GM12878 (cell line): ENCODE measurements at regions not wholly inside any gene's neighbourhood (a gene's known extent, or its start where the extent isn't known, plus 50 kb on each side); places are given as distances from the start of the nearest gene placed in this dataset.

Source experiments
- ATAC-seq: fragments of 200-7000 bp; cut with Tn5 transposase; 3 replicates; pipeline ENCODE4 v1.9.1; 2020; ENCODE audit warnings: mild to moderate bottlenecking, moderate library complexity
- BruUV-seq: library from RNA; stranded (reverse); fragments of 400-500 nt; replicated peaks from 2 replicates; lab custom pipeline; 2021; lab: Mats Ljungman, UMichigan
- CTCF ChIA-PET: fragments of 300-600 bp; sonication (Branson Sonifier 250); formaldehyde crosslinking; extraction: SDS; loops from one replicate; lab custom pipeline; 2021; ENCODE audit warnings: inconsistent platforms; lab: Yijun Ruan, JAX
- POLR2A ChIA-PET: fragments of 350-600 bp; formaldehyde crosslinking; extraction: SDS; loops from one replicate; lab custom pipeline; 2021; ENCODE audit warnings: inconsistent platforms; lab: Charles Lee
- RAD21 ChIA-PET: fragments of 300-600 bp; sonication (Branson Sonifier 250); formaldehyde crosslinking; loops from one replicate; lab custom pipeline; 2023; ENCODE audit warnings: antibody characterized with exemption; ENCODE audit not compliant: unreplicated experiment; lab: Charles Lee
- SMC1A ChIA-PET: fragments of 300-600 bp; sonication (Branson Sonifier 250); formaldehyde crosslinking; loops from one replicate; lab custom pipeline; 2023; ENCODE audit not compliant: unreplicated experiment, uncharacterized antibody; lab: Charles Lee
- DNase-seq: peaks from one replicate; pipeline ENCODE4 v3.0.0-alpha.2; 2011; ENCODE audit warnings: low read depth, low spot score
- FAIRE-seq: peaks from 3 replicates; lab custom pipeline; 2011; peaks lifted over from hg19 to GRCh38; lab: Jason Lieb, UNC
- H2AFZ ChIP-seq: 2 replicates; pipeline ENCODE4 v1.6.0; 2011; ENCODE audit warnings: low read depth, low read length, control low read depth; ENCODE audit not compliant: control insufficient read depth
- H3K27ac ChIP-seq: 2 replicates; pipeline ENCODE4 v1.5.1; 2011; ENCODE audit warnings: control low read depth; ENCODE audit not compliant: control insufficient read depth, insufficient read depth
- H3K27me3 ChIP-seq, 2 experiments: replicated peaks in 1 of 2; 2 replicates each; pipeline versions ENCODE4 v1.6.0 to v1.6.1; 2011; ENCODE audit warnings: low read length in 1 of 2; ENCODE audit not compliant: control insufficient read depth in 2 of 2, insufficient read depth in 2 of 2
- H3K36me3 ChIP-seq, 2 experiments: 2 replicates each; pipeline ENCODE4 v1.5.1; 2011; ENCODE audit warnings: low read length in 1 of 2; ENCODE audit not compliant: control insufficient read depth in 2 of 2, insufficient read depth in 2 of 2
- H3K4me1 ChIP-seq: 2 replicates; pipeline ENCODE4 v1.6.1; 2011; ENCODE audit warnings: mild to moderate bottlenecking, low read length, moderate library complexity, mixed read lengths; ENCODE audit not compliant: control insufficient read depth, insufficient read depth
- H3K4me2 ChIP-seq: 2 replicates; pipeline ENCODE4 v1.6.0; 2011; ENCODE audit warnings: control low read depth; ENCODE audit not compliant: control insufficient read depth, insufficient read depth
- H3K4me3 ChIP-seq: fragments of 200-600 bp; sonication (generic); 2 replicates; pipeline ENCODE4 v1.5.1; 2016
- H3K79me2 ChIP-seq: 2 replicates; pipeline ENCODE4 v1.6.0; 2011; ENCODE audit warnings: low read length; ENCODE audit not compliant: control insufficient read depth, insufficient read depth
- H3K9ac ChIP-seq: 2 replicates; pipeline ENCODE4 v1.8.0; 2011; ENCODE audit warnings: low read length, control low read depth, mixed read lengths; ENCODE audit not compliant: control insufficient read depth, insufficient read depth
- H3K9me3 ChIP-seq: replicated peaks from 3 replicates; pipeline ENCODE4 v1.5.1; 2011; ENCODE audit warnings: mild to moderate bottlenecking, low read length; ENCODE audit not compliant: control insufficient read depth, insufficient read depth
- H4K20me1 ChIP-seq: 2 replicates; pipeline ENCODE4 v1.6.0; 2011; ENCODE audit not compliant: control insufficient read depth, insufficient read depth
- BCL11A ChIP-seq: IDR thresholded peaks from 2 replicates; pipeline ENCODE4 v1.6.1; 2011; ENCODE audit warnings: low read depth, low read length
- BRCA1 ChIP-seq: IDR thresholded peaks from 2 replicates; pipeline ENCODE4 v1.6.1; 2011; ENCODE audit warnings: low read depth, low read length, improper control_type of control experiment
- EZH2 ChIP-seq: IDR thresholded peaks from 2 replicates; pipeline ENCODE4 v1.6.1; 2012; ENCODE audit warnings: low read depth, mild to moderate bottlenecking, control low read depth, inconsistent platforms, low read length, borderline replicate concordance; ENCODE audit not compliant: control insufficient read depth
- KDM1A ChIP-seq: fragments of 200-600 bp; sonication (generic); IDR thresholded peaks from 2 replicates; pipeline ENCODE4 v1.6.1; 2016; ENCODE audit warnings: borderline replicate concordance
- MYB ChIP-seq: fragments of 150-350 bp; IDR thresholded peaks from 2 replicates; pipeline ENCODE4 v1.6.1; 2014; ENCODE audit warnings: mild to moderate bottlenecking, low read depth, low read length, borderline replicate concordance
- NFIC ChIP-seq: IDR thresholded peaks from 2 replicates; pipeline ENCODE4 v1.6.1; 2012; ENCODE audit warnings: low read depth, mild to moderate bottlenecking, inconsistent platforms, low read length, moderate library complexity
- POLR2AphosphoS2 ChIP-seq: IDR thresholded peaks from 2 replicates; pipeline ENCODE4 v1.6.1; 2011; ENCODE audit warnings: low read depth, mild to moderate bottlenecking, low read length, improper control_type of control experiment, moderate library complexity
- RAD51 ChIP-seq: fragments of 450-650 bp; IDR thresholded peaks from 2 replicates; pipeline ENCODE4 v1.6.1; 2016; ENCODE audit warnings: moderate library complexity, mild to moderate bottlenecking, inconsistent platforms
- SP1 ChIP-seq: IDR thresholded peaks from one replicate; pipeline ENCODE4 v1.6.1; 2011; ENCODE audit warnings: low read depth, low read length
- SREBF1 ChIP-seq: IDR thresholded peaks from 2 replicates; pipeline ENCODE4 v1.6.1; 2012; ENCODE audit warnings: mild to moderate bottlenecking, low read length
- SUPT20H ChIP-seq: IDR thresholded peaks from 2 replicates; pipeline ENCODE4 v1.6.1; 2011; ENCODE audit warnings: low read depth, mild to moderate bottlenecking, low read length, moderate library complexity, borderline replicate concordance; ENCODE audit not compliant: control insufficient read depth
- WGBS: methylation state at CpG from one replicate; pipeline ENCODE4 v1.1.6; 2016; ENCODE audit warnings: low lambda C conversion rate; ENCODE audit not compliant: insufficient replicate concordance, insufficient coverage; ENCODE audit errors: missing lambda C conversion rate; 5-methylcytosine and 5-hydroxymethylcytosine counted together
- in situ Hi-C: fragments of 300-500 bp; cut with MboI; formaldehyde crosslinking; loops from 9 replicates; pipeline ENCODE4 v1.14.3; 2018; ENCODE audit warnings: mixed read lengths
- intact Hi-C: fragments of 100-400 bp; cut with micrococcal nuclease; formaldehyde crosslinking; loops from one replicate; pipeline ENCODE4 v1.14.2; 2022; ENCODE audit not compliant: unreplicated experiment

DNA sequence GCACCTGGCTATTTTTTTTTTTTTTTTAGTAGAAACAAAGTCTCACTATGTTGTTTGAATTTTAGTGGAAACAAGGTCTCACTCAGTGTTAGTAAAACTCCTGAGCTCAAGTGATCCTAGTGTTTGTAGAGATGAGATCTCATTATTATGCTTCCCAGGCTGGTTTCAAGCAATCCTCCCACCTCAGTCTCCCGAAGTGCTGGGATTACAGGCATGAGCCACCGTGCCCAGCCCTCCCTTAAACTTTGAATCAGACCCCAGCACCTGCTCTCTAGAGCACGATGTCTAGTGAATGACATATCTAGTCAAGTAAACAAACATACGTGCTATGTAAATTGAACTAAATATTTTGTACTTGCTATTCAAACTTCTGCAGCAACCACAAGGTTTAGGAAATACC, 105.6 kb upstream of the MYO3A start (continued):
- TF ChIP-seq SREBF1 = no peak
- no peak for TF ChIP-seq NFIC
- no peak for TF ChIP-seq POLR2AphosphoS2
- TF ChIP-seq SUPT20H = no peak

DNA sequence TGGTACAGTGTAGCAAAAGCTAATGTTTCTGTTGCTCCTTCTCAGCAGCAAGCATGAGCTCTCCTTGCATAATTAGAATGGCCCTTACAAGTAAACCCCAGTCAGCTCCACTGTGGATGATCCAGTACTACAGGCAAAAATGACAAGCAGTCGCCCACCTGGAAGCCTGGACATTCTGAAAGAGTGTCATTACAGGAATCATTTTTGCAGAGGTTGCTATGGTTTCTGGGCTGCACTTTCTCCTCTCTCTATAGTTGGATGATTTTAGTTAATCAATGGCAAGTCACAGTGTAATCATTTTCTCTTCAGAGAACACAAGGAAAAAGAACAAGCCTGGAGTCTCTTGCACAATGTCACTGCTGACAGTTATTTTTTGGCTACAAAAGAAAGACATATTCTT, 102.9 kb upstream of the MYO3A start:
- POLR2A ChIA-PET = no interaction called here
- Histone ChIP-seq H3K9ac (no peak overlapping the region), H3K4me1 (no peaks in the 10 kb centered on the region), H3K27me3 (no peaks in the 10 kb centered on the region), H2AFZ (no peak overlapping the region), H3K79me2 (no peaks in the 10 kb centered on the region), H3K9me3 (no peaks in the 10 kb centered on the region), H3K36me3 (no peaks in the 10 kb centered on the region), H3K27ac (no peak overlapping the region), H3K4me2 (no peak overlapping the region), H4K20me1 (no peaks in the 10 kb centered on the region), H3K4me3 (no peak overlapping the region)
- no peak for DNase-seq
- no peak for TF ChIP-seq BCL11A
- no peak for TF ChIP-seq RAD51
- TF ChIP-seq SP1 = no peak
- no peak for TF ChIP-seq KDM1A
- no peak for TF ChIP-seq EZH2
- no peak for TF ChIP-seq MYB
- no peak for TF ChIP-seq BRCA1
- BruUV-seq = no TSS peak
- intact Hi-C loops = no loop called here
- RAD21 ChIA-PET = no interaction called here
- CTCF ChIA-PET = interaction anchor here (1.0 kb wide), 1 partner anchor 45 kb away, joined by 4 read pairs; no protein-coding TSS in a partner anchor
- 0% methylated on average over 1 of the region's 1 CpG for WGBS
- in situ Hi-C loops = no loop called here
- no peak for FAIRE-seq
- no peak for ATAC-seq
- SMC1A ChIA-PET = no interaction called here
